GM21619 (cell line): ENCODE measurements at regions not wholly inside any gene's neighbourhood (a gene's known extent, or its start where the extent isn't known, plus 50 kb on each side); places are given as distances from the start of the nearest gene placed in this dataset.

Source experiments
- ATAC-seq: cut with Tn5 transposase; IDR thresholded peaks from one replicate; pipeline ENCODE4 v1.9.1; 2021; ENCODE audit not compliant: unreplicated experiment

- ATAC-seq = no peak
Measured at GRCh38 chr6:82015526-82015925, 232.0 kb downstream of the IBTK start.

- ATAC-seq = no peak
Measured at GRCh38 chr6:82015043-82015442, 232.5 kb downstream of the IBTK start.

GRCh38 chr6:82013561-82014530, 233.7 kb downstream of the IBTK start:
- ATAC-seq = no peak

- ATAC-seq = peak; percentile 89
Measured at GRCh38 chr6:82006027-82006738, 241.4 kb downstream of the IBTK start.

GRCh38 chr6:82000551-82000950, 247.0 kb downstream of the IBTK start:
- no peak for ATAC-seq

GRCh38 chr6:81999826-82000225, 247.3 kb upstream of the TENT5A start:
- no peak for ATAC-seq

GRCh38 chr6:81999270-81999669, 246.8 kb upstream of the TENT5A start:
- no peak for ATAC-seq

GRCh38 chr6:81998432-81998831, 246.0 kb upstream of the TENT5A start:
- ATAC-seq = no peak

GRCh38 chr6:81997090-81997926, 244.8 kb upstream of the TENT5A start:
- ATAC-seq = peak; percentile 82

GRCh38 chr6:81996414-81996813, 243.9 kb upstream of the TENT5A start:
- ATAC-seq = peak; percentile 66

- no peak for ATAC-seq
Measured at GRCh38 chr6:81995548-81996289, 243.2 kb upstream of the TENT5A start.

GRCh38 chr6:81988871-81989270, 236.4 kb upstream of the TENT5A start:
- ATAC-seq = no peak

- no peak for ATAC-seq
Measured at GRCh38 chr6:81988446-81988845, 236.0 kb upstream of the TENT5A start.

- no peak for ATAC-seq
Measured at GRCh38 chr6:81987293-81987692, 234.8 kb upstream of the TENT5A start.

GRCh38 chr6:81985191-81985590, 232.7 kb upstream of the TENT5A start:
- no peak for ATAC-seq

- peak; percentile 51 for ATAC-seq
Measured at GRCh38 chr6:81984599-81984998, 232.1 kb upstream of the TENT5A start.

GRCh38 chr6:81981812-81982211, 229.3 kb upstream of the TENT5A start:
- ATAC-seq = peak; percentile 40

- ATAC-seq = no peak
Measured at GRCh38 chr6:81979767-81980166, 227.3 kb upstream of the TENT5A start.

GRCh38 chr6:81979329-81979728, 226.8 kb upstream of the TENT5A start:
- ATAC-seq = no peak

GRCh38 chr6:81978230-81978629, 225.7 kb upstream of the TENT5A start:
- ATAC-seq = no peak
